ENCODE measurements at regions not wholly inside any gene's neighbourhood (a gene's known extent, or its start where the extent isn't known, plus 50 kb on each side); places are given as distances from the start of the nearest gene placed in this dataset.

DNA sequence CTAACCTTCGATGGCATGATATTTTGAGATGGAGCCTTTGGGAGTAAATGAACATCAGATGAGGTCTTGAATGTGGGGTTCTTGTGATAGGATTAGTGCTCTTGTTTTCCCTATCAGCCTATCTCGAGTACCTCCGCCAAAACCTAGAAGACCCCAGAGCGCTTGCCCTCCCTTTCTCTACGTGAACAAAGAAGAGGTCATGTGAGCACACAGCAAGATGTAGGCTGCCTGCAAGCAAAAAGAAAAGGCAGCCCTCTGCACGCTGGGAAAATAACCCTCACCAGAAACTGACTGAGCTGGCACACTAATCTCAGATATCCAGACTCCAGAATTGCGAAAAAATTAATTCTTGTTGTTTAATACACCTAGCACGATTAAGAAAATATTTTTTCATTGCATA lies 799.8 kb upstream of the SLC10A2 start:
- Histone ChIP-seq H3K9me3 (no peaks in the 10 kb centered on the region), H3K27ac (no peak overlapping the region), H3K27me3 (no peaks in the 10 kb centered on the region), H3K4me1 (no peaks in the 10 kb centered on the region), H3K36me3 (no peaks in the 10 kb centered on the region), H3K4me3 (no peak overlapping the region)
- TF ChIP-seq POLR2A (IDR thresholded peaks at IDR 0.05) = no peak
- TF ChIP-seq POLR2AphosphoS5 (IDR thresholded peaks at IDR 0.05; ENCODE audit: insufficient read depth in 1 of 2, low read depth in 1 of 2) = no peak
- TF ChIP-seq CTCF (IDR thresholded peaks at IDR 0.05) = no peak
- intact Hi-C loops (cut with DNase I) = no loop called here
- no peak for DNase-seq (ENCODE audit: extremely low spot score in 2 of 2)

- Histone ChIP-seq H3K36me3 (no peaks in the 10 kb centered on the region), H3K9me3 (no peaks in the 10 kb centered on the region), H3K4me3 (no peak overlapping the region), H3K27ac (no peak overlapping the region), H3K27me3 (no peaks in the 10 kb centered on the region), H3K4me1 (no peaks in the 10 kb centered on the region)
- TF ChIP-seq CTCF (IDR thresholded peaks at IDR 0.05) (no peak), POLR2A (IDR thresholded peaks at IDR 0.05) (no peak), POLR2AphosphoS5 (IDR thresholded peaks at IDR 0.05; ENCODE audit: insufficient read depth in 1 of 2, low read depth in 1 of 2) (no peak)
- DNase-seq (ENCODE audit: extremely low spot score in 2 of 2) = no peak
- intact Hi-C loops (cut with DNase I) = no loop called here
These were observed 796.3 kb upstream of the SLC10A2 start for GRCh38 chr13:103862525-103862924.

GRCh38 chr13:103859952-103860351 lies 793.7 kb upstream of the SLC10A2 start:
- Histone ChIP-seq H3K27me3 (no peaks in the 10 kb centered on the region), H3K9me3 (no peaks in the 10 kb centered on the region), H3K27ac (no peak overlapping the region), H3K4me3 (no peak overlapping the region), H3K36me3 (no peaks in the 10 kb centered on the region), H3K4me1 (no peaks in the 10 kb centered on the region)
- no peak for DNase-seq (ENCODE audit: extremely low spot score in 2 of 2)
- TF ChIP-seq POLR2AphosphoS5 (IDR thresholded peaks at IDR 0.05; ENCODE audit: insufficient read depth in 1 of 2, low read depth in 1 of 2) = no peak
- TF ChIP-seq CTCF (IDR thresholded peaks at IDR 0.05) = no peak
- no peak for TF ChIP-seq POLR2A (IDR thresholded peaks at IDR 0.05)
- intact Hi-C loops (cut with DNase I) = no loop called here

DNA sequence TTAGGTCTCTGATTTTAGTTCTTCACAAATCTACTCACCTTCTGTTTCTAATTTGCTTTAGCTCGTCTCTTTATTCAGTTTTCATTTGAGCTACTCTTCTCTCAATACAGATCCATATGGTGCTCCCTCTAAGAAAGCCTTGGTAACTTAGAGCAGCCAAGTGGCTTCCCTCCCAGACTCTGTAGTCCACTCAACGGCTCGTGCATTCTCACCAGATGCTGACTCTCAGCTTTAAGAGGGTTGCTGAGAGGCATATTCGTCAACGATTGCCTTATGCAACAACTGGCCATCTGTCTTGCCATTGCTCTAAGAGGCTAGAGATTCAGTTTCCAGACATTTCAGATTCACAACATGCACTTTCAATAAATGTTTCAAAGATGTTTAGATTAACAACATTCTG lies 785.8 kb upstream of the SLC10A2 start:
- intact Hi-C loops (cut with DNase I) = no loop called here
- no peaks in the 10 kb centered on the region for H3K9me3 ChIP-seq
- H3K4me1 ChIP-seq = no peaks in the 10 kb centered on the region
- no peaks in the 10 kb centered on the region for H3K27me3 ChIP-seq
- no peak for TF ChIP-seq POLR2AphosphoS5 (IDR thresholded peaks at IDR 0.05; ENCODE audit: insufficient read depth in 1 of 2, low read depth in 1 of 2)
- TF ChIP-seq CTCF (IDR thresholded peaks at IDR 0.05) = no peak
- no peak for TF ChIP-seq POLR2A (IDR thresholded peaks at IDR 0.05)
- no peak for DNase-seq (ENCODE audit: extremely low spot score in 2 of 2)
- H3K4me3 ChIP-seq = no peak overlapping the region
- H3K36me3 ChIP-seq = no peaks in the 10 kb centered on the region
- H3K27ac ChIP-seq = no peak overlapping the region

GRCh38 chr13:103844471-103844870 lies 778.3 kb upstream of the SLC10A2 start:
- no peak overlapping the region for H3K27ac ChIP-seq
- intact Hi-C loops (cut with DNase I) = no loop called here
- TF ChIP-seq POLR2A (IDR thresholded peaks at IDR 0.05) = no peak
- TF ChIP-seq POLR2AphosphoS5 (IDR thresholded peaks at IDR 0.05; ENCODE audit: insufficient read depth in 1 of 2, low read depth in 1 of 2) = no peak
- H3K9me3 ChIP-seq = no peaks in the 10 kb centered on the region
- H3K36me3 ChIP-seq = no peaks in the 10 kb centered on the region
- no peak overlapping the region for H3K4me3 ChIP-seq
- no peaks in the 10 kb centered on the region for H3K27me3 ChIP-seq
- H3K4me1 ChIP-seq = no peaks in the 10 kb centered on the region
- DNase-seq (ENCODE audit: extremely low spot score in 2 of 2) = no peak

DNA sequence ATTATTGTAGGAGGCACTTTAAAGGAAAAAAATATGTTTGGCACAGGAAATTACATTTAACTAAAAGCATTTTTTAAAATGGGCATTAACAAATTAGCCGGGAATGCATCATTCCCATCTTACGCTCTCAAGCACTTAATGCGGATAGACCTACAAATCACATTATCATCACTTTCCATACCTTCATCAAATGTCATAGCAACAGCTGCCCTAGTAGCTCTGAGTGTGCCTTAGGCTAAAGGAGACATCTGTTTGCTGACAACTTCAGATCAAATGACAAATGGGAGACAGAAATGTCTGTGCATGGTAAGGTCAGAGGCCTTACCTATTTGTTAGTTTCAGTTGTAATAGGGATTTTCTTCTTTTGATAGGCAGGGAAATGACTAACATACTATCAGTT lies 773.2 kb upstream of the SLC10A2 start:
- no peaks in the 10 kb centered on the region for H3K9me3 ChIP-seq
- H3K4me3 ChIP-seq = no peak overlapping the region
- DNase-seq (ENCODE audit: extremely low spot score in 2 of 2) = no peak
- H3K4me1 ChIP-seq = no peaks in the 10 kb centered on the region
- intact Hi-C loops (cut with DNase I) = no loop called here
- no peak overlapping the region for H3K27ac ChIP-seq
- TF ChIP-seq CTCF (IDR thresholded peaks at IDR 0.05) (no peak), POLR2A (IDR thresholded peaks at IDR 0.05) (no peak), POLR2AphosphoS5 (IDR thresholded peaks at IDR 0.05; ENCODE audit: insufficient read depth in 1 of 2, low read depth in 1 of 2) (no peak)
- no peaks in the 10 kb centered on the region for H3K36me3 ChIP-seq
- no peaks in the 10 kb centered on the region for H3K27me3 ChIP-seq

All from vagina (tissue), 2 donors.